Ascending aorta (tissue), 2 donors: ENCODE measurements at regions not wholly inside any gene's neighbourhood (a gene's known extent, or its start where the extent isn't known, plus 50 kb on each side); places are given as distances from the start of the nearest gene placed in this dataset.

Experiments
- DNase-seq, 2 donors: peaks; one replicate each; pipeline ENCODE4 v3.0.0-alpha.2; 2019; ENCODE audit warnings: low spot score in 2 of 2
- H3K27ac ChIP-seq, 2 donors: fragments of 200-600 bp; sonication (generic); one replicate each; pipeline ENCODE4 v1.5.1; 2016 to 2017; ENCODE audit warnings: mild to moderate bottlenecking in 1 of 2
- H3K27me3 ChIP-seq: fragments of 200-600 bp; sonication (generic); one replicate; pipeline ENCODE4 v1.5.1; 2017
- H3K36me3 ChIP-seq, 2 donors: fragments of 200-600 bp; sonication (generic); one replicate each; pipeline ENCODE4 v1.5.1; 2016
- H3K4me1 ChIP-seq, 2 donors: fragments of 200-600 bp; sonication (generic); one replicate each; pipeline ENCODE4 v1.5.1; 2016 to 2017; ENCODE audit warnings: mild to moderate bottlenecking in 1 of 2
- H3K4me3 ChIP-seq, 2 donors: fragments of 200-600 bp; sonication (generic); one replicate each; pipeline ENCODE4 v1.5.1; 2016 to 2017; ENCODE audit warnings: mild to moderate bottlenecking in 1 of 2
- H3K9me3 ChIP-seq, 2 donors: fragments of 200-600 bp; sonication (generic); one replicate each; pipeline ENCODE4 v1.5.1; 2016
- CTCF ChIP-seq, 3 experiments: fragments of 200-600 bp in 2 of 3; fragments of 450-650 bp in 1 of 3; sonication (generic) in 2 of 3; IDR thresholded peaks; one replicate each; pipeline ENCODE4 v1.5.1; 2016 to 2019; ENCODE audit warnings: antibody characterized with exemption in 3 of 3, mild to moderate bottlenecking in 1 of 3, moderate library complexity in 1 of 3
- intact Hi-C: fragments of 100-400 bp; cut with DNase I; formaldehyde crosslinking; loops from one replicate; pipeline ENCODE4 v1.15.1; 2023

GRCh38 chr22:48227341-48228018 lies 1465.0 kb downstream of the TBC1D22A start:
- intact Hi-C loops = no loop called here
- H3K36me3 ChIP-seq = no peaks in the 10 kb centered on the region
- no peak for DNase-seq
- no peak for TF ChIP-seq CTCF (IDR thresholded peaks at IDR 0.05)
- H3K27ac ChIP-seq = no peak overlapping the region
- H3K9me3 ChIP-seq = no peaks in the 10 kb centered on the region
- H3K27me3 ChIP-seq = no peaks in the 10 kb centered on the region
- no peaks in the 10 kb centered on the region for H3K4me1 ChIP-seq
- H3K4me3 ChIP-seq = no peak overlapping the region

GRCh38 chr22:48226026-48227013 lies 1463.9 kb downstream of the TBC1D22A start:
- H3K36me3 ChIP-seq = no peaks in the 10 kb centered on the region
- no peak for TF ChIP-seq CTCF (IDR thresholded peaks at IDR 0.05)
- no peaks in the 10 kb centered on the region for H3K4me1 ChIP-seq
- intact Hi-C loops = no loop called here
- H3K27ac ChIP-seq = no peak overlapping the region
- H3K9me3 ChIP-seq = no peaks in the 10 kb centered on the region
- H3K27me3 ChIP-seq = no peaks in the 10 kb centered on the region
- no peak for DNase-seq
- no peak overlapping the region for H3K4me3 ChIP-seq

DNA sequence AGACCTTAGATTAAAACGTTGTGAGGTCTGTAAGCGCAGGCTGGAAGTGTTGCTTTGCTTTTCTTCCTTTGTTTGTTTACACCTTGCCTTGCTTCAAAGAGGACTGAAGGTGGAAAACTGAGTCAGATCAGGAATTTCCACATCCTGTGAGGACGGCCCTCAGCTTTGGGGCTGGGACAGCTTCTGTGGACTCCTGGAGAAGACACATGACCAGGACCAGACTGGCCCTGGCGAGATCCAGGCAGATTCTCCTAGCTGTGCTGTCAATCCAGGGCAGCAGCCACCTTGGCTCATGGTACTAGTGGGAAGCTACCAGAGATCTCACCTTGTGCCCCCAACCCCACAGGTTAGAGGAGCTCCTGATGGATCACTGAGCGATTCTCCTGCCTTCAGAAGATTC lies 1461.9 kb downstream of the TBC1D22A start:
- Histone ChIP-seq H3K27me3 (no peaks in the 10 kb centered on the region), H3K9me3 (no peaks in the 10 kb centered on the region), H3K4me1 (no peaks in the 10 kb centered on the region), H3K27ac (no peak overlapping the region), H3K4me3 (no peak overlapping the region), H3K36me3 (no peaks in the 10 kb centered on the region)
- intact Hi-C loops = no loop called here
- no peak for DNase-seq
- no peak for TF ChIP-seq CTCF (IDR thresholded peaks at IDR 0.05)

- Histone ChIP-seq H3K36me3 (no peaks in the 10 kb centered on the region), H3K9me3 (no peaks in the 10 kb centered on the region), H3K27ac (no peak overlapping the region), H3K4me1 (no peaks in the 10 kb centered on the region), H3K4me3 (no peak overlapping the region), H3K27me3 (no peaks in the 10 kb centered on the region)
- intact Hi-C loops = no loop called here
- no peak for DNase-seq
- TF ChIP-seq CTCF (IDR thresholded peaks at IDR 0.05) = no peak
Observed at GRCh38 chr22:48223488-48224190, 1461.2 kb downstream of the TBC1D22A start.

DNA sequence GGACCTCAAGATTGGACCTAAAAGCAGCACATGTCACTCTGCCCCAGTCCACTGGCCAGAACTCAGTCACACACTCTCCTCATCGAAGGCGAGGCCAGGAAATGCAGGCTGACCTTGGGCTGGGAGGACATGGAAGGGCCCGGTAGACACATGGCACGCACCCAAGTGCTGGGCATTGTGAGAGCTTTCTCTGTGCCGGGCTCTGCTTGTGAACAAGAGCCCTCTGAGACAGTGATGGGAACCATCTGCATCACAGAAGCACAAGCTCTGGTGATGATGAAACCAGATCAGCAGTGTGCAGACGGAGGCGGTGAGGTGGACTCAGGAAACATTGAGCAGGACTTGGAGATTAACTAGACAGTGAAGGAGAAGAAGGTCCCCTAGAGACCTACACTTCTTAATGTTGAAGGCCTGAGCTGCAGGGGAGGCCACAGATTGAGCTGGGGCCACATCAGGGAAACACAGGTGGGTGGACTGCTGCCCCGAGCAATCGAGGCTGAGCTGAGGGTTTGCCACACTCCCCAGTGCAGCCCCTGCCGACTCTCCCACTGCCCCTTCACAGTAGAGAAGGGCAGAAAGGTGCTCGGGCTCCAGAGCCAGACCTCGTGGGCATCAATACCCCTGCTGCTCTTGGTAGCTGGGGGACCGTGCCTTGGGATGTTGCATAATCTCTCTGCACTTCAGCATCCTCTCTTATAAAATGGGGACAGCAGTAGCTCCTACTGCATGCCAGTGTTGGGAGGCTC lies 1460.5 kb downstream of the TBC1D22A start:
- DNase-seq = no peak
- Histone ChIP-seq H3K9me3 (no peaks in the 10 kb centered on the region), H3K4me3 (no peak overlapping the region), H3K36me3 (no peaks in the 10 kb centered on the region), H3K27me3 (no peaks in the 10 kb centered on the region), H3K27ac (no peak overlapping the region), H3K4me1 (no peaks in the 10 kb centered on the region)
- intact Hi-C loops = no loop called here
- TF ChIP-seq CTCF (IDR thresholded peaks at IDR 0.05) = no peak
